ENCODE measurements at regions not wholly inside any gene's neighbourhood (a gene's known extent, or its start where the extent isn't known, plus 50 kb on each side); places are given as distances from the start of the nearest gene placed in this dataset.
"Not testable (repeated sequence)": the region's sequence is repeated elsewhere in the genome, so short reads cannot be mapped to it uniquely, and the experiment has no call there.

DNA sequence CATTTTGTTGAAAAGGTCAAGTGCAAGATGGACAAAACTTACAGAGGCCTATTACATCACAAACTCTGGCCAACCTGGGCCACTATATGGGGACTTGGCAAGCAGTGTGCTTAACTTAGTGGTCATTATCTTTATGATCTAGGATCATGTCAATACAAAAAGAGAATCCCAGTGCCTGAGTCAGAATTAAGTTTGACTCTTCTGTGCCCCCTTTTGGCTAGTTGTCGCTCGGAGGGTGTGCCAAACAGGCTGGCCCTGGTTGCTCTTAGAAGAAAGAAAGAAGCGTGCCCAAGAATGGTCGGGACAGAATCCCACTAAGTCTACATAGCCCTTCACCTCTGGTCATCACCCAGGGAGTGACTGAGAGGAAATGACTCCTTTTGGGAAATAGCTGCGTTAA, 100.1 kb downstream of the EIF4E start:
- DNase-seq, result no peak

- no peak for DNase-seq
Measured at GRCh38 chr4:98827661-98828060, 101.3 kb downstream of the EIF4E start.

DNA sequence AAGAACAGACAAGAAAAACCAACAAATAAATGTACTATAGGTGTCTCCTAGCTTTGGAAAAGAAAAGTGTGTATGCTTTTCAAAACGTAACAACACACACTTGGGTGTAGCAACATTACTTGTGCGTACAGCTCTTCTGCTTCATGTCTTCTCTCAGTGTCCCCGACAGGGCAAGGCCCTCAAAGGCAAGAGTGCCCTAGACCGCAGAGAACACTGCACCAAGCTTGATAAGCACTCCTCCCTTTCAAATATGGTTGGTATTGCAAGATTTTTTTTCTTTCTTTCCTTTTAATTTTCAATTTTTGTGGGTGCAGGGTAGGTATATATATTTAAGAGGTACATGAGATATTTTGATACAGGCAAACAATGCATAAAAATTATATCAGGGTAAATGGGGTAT, 106.8 kb downstream of the EIF4E start:
- no peak for DNase-seq

DNA sequence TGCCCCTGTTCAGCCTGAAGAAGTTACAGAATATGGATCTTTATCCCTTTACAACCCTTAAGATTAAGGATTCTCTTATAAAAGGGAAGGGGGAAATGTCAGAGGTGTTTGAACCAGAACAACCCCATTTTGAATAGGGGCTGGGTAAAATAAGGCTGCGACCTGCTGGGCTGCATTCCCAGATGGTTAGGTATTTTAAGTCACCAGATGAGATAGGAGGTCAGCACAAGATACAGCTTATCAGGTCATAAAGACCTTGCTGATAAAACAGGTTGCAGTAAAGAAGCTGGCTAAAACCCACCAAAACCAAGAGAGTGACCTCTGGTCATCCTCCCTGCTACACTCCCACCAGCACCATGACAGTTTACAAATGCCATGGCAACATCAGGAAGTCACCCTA, 110.8 kb downstream of the EIF4E start:
- DNase-seq, result not testable (repeated sequence)

DNA sequence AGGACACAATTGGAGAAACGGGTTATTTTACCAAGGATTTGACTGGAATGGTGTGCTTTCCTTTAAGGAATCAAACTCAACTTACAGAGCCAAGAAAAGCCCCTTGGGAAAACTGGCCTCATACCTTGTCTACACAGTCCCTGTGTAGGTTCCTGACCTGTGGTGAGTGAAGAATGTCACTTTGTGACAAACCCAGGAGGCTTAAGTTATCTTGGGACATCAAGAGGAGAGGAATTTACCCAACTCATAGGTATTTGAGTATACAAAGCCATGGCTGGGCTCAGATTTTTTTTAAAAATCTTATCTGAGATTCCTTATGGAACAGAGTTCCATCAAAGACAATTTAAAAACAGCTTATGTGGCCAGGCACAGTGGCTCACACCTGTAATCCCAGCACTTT, 112.1 kb downstream of the EIF4E start:
- no peak for DNase-seq

- no peak for DNase-seq
Measured at GRCh38 chr4:98816386-98816785, 112.5 kb downstream of the EIF4E start.

DNA sequence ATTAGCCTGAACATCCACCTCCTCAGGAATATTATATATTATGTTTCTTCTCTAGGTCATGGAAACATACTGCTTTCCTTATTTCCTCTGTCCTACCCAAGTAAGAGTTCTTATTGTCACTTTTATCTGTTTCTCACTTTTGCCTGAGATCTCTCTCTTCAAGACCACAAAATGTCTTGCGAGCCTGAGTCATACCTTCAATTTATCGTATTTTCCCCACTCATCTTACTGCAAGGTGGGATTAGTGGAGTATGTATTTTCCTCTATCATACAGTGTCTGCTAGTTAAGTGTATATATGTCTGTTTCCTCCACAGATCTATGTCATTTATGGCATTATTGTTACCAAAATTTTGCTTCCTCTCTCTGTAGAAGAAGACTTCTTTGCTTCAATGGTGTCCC, 124.5 kb downstream of the EIF4E start:
- no peak for DNase-seq

DNA sequence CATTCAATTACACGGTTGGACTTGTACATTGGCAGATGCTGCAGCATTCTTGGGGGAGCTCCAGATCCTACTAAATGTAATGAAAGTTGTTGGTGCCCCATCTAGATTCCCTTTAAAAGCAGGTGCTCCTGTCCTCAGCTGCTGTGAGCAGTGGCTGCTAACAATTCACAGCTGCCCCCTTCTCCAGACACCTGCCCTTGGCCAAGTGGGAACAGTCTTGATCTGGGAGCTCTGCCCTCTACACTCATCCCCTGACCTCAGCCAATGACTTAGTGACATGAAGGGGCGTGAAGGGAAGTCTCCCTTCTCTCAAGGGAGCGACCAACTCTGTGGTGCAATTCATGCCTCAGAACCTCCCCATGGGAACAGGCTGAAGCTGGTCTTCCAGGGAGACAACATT, 125.7 kb downstream of the EIF4E start:
- no peak for DNase-seq

- no peak for DNase-seq
Measured at GRCh38 chr4:98802770-98803198, 126.1 kb downstream of the EIF4E start.

GRCh38 chr4:98801259-98801725, 127.6 kb downstream of the EIF4E start:
- no peak for DNase-seq

DNA sequence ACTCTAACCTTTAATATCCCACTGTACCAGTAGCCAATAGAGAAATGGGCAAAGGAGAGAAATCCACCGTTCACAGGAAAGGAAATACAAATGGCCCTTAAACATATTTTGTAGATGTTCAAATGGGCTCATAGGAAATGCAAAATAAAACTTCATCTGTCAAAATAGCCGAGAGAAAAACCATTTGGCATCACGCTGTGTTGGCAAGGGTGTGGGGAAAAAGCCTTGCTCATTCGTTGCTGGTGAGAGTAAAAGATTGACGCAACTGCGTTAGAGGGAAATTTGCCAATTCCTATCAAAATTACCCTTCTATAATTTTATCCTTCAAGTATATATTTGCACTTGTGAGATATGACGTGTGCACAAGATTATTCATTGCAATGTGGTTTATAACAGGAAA, 131.9 kb downstream of the EIF4E start:
- DNase-seq, result no peak

DNA sequence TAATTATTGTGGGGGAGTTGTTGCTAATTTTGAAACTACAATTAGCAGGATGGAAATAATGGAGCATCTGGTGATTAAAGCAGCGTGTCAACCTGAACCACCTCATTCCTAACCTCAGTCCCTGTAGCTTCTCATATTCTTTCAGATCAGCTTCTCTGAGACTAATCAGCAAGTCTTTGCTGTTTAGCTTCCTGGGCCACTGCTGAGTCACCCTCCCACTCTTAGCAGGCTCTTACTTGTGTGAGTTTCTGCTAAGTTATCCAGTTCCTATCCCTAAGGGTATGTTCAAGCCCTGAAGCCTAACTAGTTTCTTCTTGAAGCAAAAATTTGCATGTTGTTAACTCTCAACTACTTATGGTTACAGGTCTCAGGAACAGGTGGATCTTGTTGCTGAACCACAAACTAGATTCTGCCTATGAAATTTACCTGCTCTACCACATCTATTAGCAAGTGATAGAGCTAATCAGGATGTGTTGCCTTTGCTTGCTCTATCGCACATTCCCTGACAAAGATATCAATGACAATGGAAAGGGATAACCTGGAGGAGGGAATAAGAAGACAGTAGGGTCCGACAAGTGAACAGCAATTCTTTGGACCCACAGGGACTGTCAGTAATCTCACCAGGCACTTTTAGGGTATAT, 134.2 kb downstream of the EIF4E start:
- DNase-seq, result no peak

GRCh38 chr4:98793658-98794057, 135.2 kb upstream of the TSPAN5 start:
- DNase-seq, result no peak

DNA sequence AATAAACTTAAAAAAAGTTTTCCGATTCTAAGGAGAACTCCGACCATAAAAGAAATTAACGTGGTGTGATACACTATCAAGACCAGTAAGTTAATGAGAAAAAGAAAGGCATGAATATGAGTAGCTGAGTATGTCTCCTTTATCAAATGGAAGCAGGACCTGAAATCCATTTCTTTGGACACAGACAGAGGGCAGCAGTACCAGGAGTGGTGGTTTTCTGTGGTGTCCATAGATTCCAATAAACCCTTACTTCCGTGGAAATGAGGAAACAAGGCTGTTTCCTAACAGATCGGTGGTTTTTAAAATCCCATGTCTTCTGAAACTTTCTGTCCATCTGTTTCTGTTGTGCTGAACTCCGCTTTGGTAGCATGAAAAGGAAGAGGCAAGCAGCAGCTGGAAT, 128.5 kb upstream of the TSPAN5 start:
- no peak for DNase-seq

GRCh38 chr4:98784947-98785706, 126.7 kb upstream of the TSPAN5 start:
- DNase-seq, result no peak

DNA sequence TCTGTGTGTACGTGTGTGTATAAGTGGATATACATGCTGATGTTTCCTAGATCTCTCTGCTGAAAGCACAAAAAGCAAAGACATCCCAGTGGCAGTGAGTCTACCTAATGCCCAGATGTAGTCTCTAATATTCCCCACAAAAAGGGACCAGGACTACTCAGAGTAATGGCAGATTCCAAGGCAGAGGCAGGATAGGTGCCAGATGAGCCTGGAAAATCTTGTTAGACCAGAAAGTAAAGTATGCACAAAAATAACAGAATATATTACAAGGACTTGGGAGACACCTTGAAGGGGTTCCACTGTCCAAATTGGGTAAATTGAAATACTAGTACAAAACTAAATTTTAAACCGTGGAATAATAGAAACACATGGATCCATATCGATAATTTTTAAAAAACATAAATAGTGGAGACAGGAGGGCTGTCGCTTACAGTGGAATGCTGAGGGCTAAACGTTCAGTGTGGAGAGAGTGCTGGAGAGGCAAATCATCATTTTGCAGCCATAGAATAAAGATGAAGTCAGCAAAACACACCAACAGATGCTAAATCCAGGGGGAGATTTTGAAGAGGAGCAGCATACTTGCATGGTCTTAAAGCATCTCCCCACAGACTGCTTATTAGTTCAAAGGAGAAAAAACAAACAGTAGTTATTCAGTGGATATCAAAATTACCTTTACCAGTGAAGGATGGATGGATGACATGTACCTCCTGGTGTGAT, 123.4 kb upstream of the TSPAN5 start:
- DNase-seq, result no peak

DNA sequence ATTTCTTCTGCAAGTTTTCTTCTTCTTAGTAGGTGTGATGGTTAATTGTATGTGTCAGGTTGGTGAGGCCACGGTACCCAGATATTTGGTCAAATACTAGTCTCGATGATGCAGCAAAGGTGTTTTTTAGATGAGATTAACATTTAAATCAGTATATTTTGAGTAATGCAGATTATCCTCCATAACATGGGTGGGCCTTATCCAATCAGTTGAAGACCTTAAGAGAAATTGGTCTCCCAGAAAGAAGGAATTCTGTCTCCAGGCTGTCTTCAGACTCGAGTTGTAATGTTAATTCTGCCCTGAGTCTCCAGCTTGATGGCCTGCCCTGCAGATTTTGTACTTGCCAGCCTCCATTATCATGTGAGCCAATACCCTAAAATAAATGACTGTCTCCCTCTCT, 122.5 kb upstream of the TSPAN5 start:
- no peak for DNase-seq

GRCh38 chr4:98779088-98779487, 120.7 kb upstream of the TSPAN5 start:
- DNase-seq, result no peak

DNA sequence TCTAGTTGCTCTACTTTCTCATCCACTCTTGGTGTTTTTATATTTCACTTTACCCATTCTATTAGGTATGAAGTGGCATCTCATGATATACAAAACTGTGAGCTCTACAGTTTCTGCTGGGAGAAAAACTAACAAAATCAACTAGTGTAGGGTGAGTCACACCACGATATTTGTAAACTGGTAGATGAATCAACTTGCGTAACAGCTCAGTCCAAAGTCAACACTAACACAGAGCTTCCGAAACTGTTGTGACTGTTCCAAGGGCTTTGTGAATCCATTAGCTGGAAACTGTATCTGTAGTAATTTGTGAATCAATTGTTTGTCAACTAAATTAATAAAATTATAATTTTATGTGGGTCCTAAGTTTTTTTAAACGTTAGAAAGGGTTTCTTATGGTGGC, 119.8 kb upstream of the TSPAN5 start:
- no peak for DNase-seq

GRCh38 chr4:98775672-98776071, 117.3 kb upstream of the TSPAN5 start:
- DNase-seq, result no peak

DNA sequence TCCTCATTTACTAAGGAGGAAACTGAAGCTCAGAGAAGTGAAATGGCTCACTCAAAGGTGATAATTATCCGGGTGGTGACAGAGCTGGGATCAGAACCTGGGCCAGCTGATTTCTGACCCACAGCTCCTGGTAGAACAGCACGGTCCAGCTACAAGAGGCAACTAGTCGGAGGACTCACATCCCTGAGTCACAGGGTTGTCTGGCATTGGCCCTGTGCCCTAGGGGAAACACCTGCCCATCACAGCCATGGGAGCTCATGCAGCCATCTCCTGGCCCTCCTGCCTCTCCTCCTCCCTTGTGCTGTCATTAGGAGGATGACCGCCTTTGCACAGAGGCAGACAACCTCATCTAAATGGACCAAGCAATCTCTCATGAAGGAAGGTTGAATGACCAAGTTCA, 115.2 kb upstream of the TSPAN5 start:
- no peak for DNase-seq

DNA sequence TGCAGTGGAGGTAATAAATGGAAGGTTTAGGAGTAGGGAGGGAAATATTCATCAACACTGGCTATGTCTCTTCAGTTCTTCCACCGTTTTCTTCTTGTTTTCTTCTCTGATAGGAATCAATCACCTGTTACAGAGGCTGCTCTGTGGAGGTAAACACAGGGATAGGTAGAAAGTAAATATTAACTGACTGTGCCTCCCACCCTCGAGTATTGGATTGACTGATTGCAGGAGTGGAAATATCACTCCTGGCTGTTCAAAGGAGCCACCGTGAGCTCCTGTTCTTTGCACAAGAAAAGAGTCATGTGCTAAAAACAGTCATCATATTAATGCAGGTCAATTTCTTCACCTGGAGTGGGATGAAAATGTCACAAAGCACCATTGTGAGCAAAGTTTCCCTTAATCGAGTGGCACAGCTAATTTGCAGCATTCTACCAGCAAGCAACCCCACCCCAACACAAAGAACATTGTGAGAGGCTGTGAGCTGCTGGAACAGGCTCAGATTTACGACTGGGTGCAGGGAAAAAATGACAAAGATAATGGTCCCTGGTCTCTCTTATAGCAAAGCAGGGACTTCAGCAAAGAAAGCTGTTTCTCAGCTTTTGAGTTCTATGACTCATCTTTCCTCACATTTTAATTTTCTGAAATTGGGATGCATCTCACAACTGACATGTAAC, 113.7 kb upstream of the TSPAN5 start:
- DNase-seq, result no peak

DNA sequence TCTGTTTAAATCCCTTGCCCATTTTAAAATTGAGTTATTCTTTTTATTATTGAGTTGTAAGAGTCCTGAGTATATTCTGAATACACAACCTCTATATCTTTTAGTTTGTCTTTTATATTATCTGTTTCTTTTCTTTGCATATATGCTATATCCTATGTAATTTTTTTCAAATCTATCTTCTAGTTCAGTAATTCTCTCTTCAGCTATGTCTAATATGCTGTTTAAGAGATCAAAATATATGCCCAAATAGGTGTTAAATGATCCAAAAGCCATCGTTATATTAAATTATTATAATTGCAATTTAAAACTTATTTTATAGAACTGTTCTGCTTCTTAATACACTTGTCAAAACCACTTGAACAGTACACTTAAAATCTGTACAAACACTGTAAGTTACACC, 107.4 kb upstream of the TSPAN5 start:
- DNase-seq, result no peak

GRCh38 chr4:98758182-98758581, 99.8 kb upstream of the TSPAN5 start:
- no peak for DNase-seq

Measured in NCI-H1694 treated with DMSO at 0.1 percent for 48 hours (cell line).